ENCODE measurements at regions not wholly inside any gene's neighbourhood (a gene's known extent, or its start where the extent isn't known, plus 50 kb on each side); places are given as distances from the start of the nearest gene placed in this dataset.
A peak's percentile ranks its signal among the peaks of the same experiment; 100 is the strongest.

DNA sequence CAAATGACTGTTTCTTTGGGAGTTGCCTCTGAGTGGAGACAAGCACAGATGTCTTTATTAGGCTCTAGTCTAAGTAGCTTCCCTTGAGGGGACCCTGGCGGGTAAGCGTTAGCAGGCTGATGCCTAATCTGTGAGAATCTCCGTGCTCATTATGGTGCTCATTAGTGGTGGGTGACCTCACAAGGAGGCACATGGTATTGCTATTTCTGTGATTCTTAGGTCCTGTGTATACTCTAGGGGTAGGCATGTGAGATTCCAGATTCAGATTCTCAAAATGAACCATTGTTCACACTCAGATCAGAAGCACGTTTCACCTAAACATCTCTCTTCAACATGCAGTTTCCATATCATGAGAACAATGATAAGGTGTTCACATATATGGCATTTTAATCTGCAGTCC, 809.7 kb downstream of the NR2F2 start:
- ATAC-seq (replicated peaks in 6 of 8), result peak in 2 of 8 experiments; percentile 27 to 54
- in situ Hi-C loops (cut with MboI; ENCODE audit: low pct_unique_long_range_greater_than_20kb in 2 of 9, low sequenced_read_pairs in 9 of 9, unreplicated experiment in 9 of 9), result no loop called here
- Histone ChIP-seq H3K27ac (no peak overlapping the region), H3K4me3 (no peak overlapping the region), H3K4me1 (replicated peaks in 1 of 2) (no peaks in the 10 kb centered on the region)
- WGBS, 10 experiments, result 0 to 100% (median 47%) methylated on average over 1 to 4 of the region's 4 CpGs; no CpG with 5 or more reads in 2 of the 10 experiments

DNA sequence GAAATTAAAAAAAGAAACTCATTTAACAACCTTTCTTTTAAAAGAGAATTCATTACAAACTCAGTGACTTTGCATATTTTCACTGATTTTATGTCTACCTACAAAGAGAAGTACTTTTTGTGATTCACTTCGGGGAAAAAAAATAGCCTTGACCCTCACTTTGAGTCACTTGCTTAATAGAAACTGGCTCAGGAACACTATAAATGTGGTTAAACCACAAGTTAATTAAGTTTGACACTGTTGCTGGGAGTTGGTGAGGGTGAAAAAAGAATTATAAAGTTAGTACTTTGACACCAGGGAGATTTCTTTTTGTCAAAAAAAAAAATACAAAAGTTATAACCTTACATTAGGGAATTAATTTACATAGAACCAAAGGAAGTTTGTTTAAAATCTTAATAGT, 810.9 kb downstream of the NR2F2 start:
- ATAC-seq (replicated peaks in 6 of 8), result no peak
- H3K4me3 ChIP-seq, result no peak overlapping the region
- in situ Hi-C loops (cut with MboI; ENCODE audit: low pct_unique_long_range_greater_than_20kb in 2 of 9, low sequenced_read_pairs in 9 of 9, unreplicated experiment in 9 of 9), result no loop called here
- no peaks in the 10 kb centered on the region for H3K4me1 ChIP-seq (replicated peaks in 1 of 2)
- H3K27ac ChIP-seq, result no peak overlapping the region
- WGBS, 10 experiments, result 13 to 100% (median 86%) methylated on average over 1 of the region's 1 CpG; no CpG with 5 or more reads in 1 of the 10 experiments

DNA sequence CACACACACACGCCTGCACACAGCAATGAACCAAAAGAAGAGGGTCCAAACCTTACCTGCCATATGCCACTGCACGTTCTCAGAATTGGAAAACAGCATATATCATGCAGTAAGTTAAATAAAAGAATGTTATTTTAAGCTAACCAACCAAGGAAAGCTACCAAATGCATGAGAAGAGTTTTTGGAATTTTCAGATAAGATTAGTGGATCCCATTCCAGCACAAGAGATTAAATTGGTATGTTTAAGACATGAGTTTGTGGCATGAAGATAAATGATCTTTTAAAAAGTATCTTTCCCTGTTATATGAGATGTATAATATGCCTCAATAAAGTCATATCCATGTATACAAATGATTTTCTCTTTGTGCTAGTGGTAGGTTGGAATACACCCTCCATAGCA, 811.4 kb downstream of the NR2F2 start:
- Histone ChIP-seq H3K4me3 (no peak overlapping the region), H3K4me1 (replicated peaks in 1 of 2) (peaks cover 2 to 5% of the 10 kb centered on the region in 2 donors), H3K27ac (no peak overlapping the region)
- ATAC-seq (replicated peaks in 6 of 8), result no peak
- WGBS, 10 experiments, result 0 to 50% (median 23%) methylated on average over 1 to 2 of the region's 2 CpGs; no CpG with 5 or more reads in 2 of the 10 experiments
- in situ Hi-C loops (cut with MboI; ENCODE audit: low pct_unique_long_range_greater_than_20kb in 2 of 9, low sequenced_read_pairs in 9 of 9, unreplicated experiment in 9 of 9), result no loop called here

DNA sequence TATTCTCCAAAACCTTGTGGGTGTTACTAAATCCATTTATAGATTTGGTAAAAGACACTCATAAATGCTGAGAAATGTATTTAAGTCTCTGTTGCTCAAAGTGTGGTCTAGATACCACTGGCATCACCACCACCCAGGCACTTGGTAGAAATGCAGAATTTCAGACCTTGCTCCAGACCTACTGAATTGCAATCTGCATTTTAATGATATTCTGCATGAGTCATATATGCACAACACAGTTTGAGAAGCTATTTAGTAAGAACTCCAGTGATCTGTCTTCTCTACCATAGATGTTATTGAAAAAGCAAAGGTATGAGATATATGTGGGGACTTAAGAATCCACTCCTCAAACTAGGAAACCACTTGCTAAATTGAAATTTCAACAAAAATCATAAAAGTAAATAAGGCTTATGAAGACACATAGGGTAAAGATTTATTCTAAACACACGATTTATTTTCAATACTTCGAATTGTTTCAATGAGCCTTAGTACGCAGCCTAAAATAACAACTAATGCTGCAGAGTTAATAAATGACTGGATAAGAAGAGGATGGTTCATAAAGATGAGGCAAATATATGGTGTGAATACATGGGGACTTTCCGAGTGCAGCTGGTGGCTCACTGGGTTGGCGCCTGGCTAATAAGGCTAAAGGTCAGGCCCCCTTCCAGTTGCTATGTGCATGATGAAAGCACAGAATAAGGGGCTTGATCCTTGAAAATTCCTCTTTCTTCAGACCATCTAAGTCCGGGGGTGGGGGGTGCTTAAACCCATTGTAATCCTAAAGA, 813.3 kb downstream of the NR2F2 start:
- 17 to 89% (median 57%) methylated on average over 2 to 6 of the region's 6 CpGs; no CpG with 5 or more reads in 2 of the 10 experiments for WGBS, 10 experiments
- in situ Hi-C loops (cut with MboI; ENCODE audit: low pct_unique_long_range_greater_than_20kb in 2 of 9, low sequenced_read_pairs in 9 of 9, unreplicated experiment in 9 of 9), result no loop called here
- ATAC-seq (replicated peaks in 6 of 8), result peak in 4 of 8 experiments; percentile 53 to 94 (median 82)

DNA sequence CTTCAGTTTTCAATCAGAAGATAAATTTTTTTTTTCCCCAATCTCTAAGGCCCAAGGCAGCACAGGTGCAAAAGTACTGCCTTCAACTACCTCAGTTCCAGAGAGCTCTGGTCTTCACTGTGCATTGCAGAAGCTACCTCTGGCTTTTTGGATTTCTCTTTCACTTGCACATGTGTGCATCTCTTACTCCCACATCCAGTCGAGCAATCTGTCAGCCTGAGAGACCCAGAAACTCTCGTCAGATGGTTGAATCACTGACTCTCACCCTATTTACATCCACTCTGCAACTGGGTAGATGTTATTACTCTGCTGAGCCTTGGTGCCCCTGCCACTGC, 813.8 kb downstream of the NR2F2 start:
- in situ Hi-C loops (cut with MboI; ENCODE audit: low pct_unique_long_range_greater_than_20kb in 2 of 9, low sequenced_read_pairs in 9 of 9, unreplicated experiment in 9 of 9), result no loop called here
- no peak for ATAC-seq (replicated peaks in 6 of 8)
- no peak overlapping the region for H3K4me3 ChIP-seq
- 77 to 100% (median 80%) methylated on average over 1 to 2 of the region's 2 CpGs; no CpG with 5 or more reads in 7 of the 10 experiments for WGBS, 10 experiments
- peaks cover 13 to 23% of the 10 kb centered on the region in 2 donors for H3K4me1 ChIP-seq (replicated peaks in 1 of 2)
- H3K27ac ChIP-seq, result no peak overlapping the region

More for the DNA sequence above, 813.3 kb downstream of the NR2F2 start:
- Histone ChIP-seq H3K27ac (no peak overlapping the region), H3K4me3 (no peak overlapping the region), H3K4me1 (replicated peaks in 1 of 2) (peaks cover 13 to 21% of the 10 kb centered on the region in 2 donors)

DNA sequence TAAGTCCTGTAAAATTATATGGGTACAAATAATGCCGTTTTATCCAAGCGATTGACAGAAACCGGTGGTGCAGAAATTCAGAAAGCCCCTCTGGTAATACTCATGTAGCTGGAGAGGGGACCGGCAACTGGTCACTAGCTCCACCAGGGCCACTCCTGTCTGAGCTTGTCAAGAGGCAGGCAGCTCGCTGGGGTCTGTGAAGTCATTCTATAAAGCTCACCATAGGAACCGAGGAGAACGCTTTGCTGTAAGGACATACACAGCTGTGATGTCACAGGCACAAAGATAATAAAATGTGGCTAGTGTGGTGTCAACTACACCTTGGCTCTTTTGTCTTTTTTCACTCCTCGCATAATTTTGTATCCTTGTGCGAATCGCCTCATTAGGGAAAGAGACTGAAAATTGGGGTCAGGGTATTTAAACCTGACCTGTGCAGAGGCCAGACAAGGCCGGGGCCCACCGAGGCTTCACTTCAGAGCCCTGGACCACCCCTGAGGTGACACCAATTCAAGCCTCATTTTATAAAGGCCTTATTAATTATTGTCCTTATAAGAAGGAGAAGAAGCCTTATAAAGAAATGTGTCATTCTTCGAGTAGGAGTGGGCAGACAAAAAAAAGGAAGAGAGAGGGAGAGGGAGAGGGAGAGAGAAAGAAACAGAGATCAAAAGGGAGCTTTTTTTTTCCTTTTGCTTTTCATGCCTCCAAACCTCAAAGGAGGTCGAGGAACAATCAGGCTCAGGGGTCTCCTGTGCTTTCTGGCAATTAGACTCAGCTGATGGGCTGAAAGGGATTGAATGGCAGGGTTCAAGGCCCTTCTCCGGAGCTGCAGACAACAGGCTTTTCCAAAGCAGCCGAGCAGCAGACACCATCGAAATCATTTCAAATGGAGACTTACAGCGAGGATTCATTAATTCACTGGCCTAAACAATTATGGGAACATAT, 813.3 kb upstream of the ARRDC4 start:
- Histone ChIP-seq H3K27ac (peak overlapping the region in 1 of 2 donors; percentile 11), H3K4me1 (replicated peaks in 1 of 2) (peaks cover 13 to 23% of the 10 kb centered on the region in 2 donors), H3K4me3 (no peak overlapping the region)
- ATAC-seq (replicated peaks in 6 of 8), result peak in 5 of 8 experiments; percentile 95 to 99 (median 99)
- WGBS, 10 experiments, result 0 to 43% (median 17%) methylated on average over 2 to 15 of the region's 18 CpGs
- in situ Hi-C loops (cut with MboI; ENCODE audit: low pct_unique_long_range_greater_than_20kb in 2 of 9, low sequenced_read_pairs in 9 of 9, unreplicated experiment in 9 of 9), result no loop called here

DNA sequence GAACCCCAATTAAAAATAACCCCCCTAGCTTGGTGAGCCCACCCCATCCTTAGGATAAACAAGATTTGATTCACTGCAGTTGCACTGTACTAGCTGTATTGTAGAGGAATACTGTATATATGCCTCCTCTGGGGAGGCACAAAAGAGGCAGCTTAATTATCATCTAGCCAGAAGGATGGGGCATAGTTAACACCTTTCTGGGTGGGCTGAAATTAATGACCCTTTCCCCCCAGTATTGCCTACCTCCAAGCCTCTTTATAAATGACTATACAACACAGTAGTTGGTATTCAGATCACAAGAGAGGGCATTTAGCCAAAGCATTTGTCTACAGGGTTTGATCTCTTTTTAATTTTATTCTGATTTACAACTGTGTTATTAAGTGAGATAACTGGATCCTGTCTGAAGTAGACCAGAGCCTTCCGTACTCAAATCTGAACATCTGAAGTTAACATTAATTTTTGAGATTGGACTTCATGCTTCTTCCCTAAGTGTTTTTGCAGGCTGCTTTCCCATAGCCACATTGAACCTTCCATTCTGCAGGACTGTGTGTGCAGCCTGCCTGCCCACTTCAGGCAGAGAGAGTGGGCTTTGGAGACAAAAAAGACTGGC, 807.0 kb upstream of the ARRDC4 start:
- 0 to 100% (median 80%) methylated on average over 1 of the region's 1 CpG; no CpG with 5 or more reads in 3 of the 10 experiments for WGBS, 10 experiments
- peak in 2 of 8 experiments; percentile 23 to 50 for ATAC-seq (replicated peaks in 6 of 8)
- Histone ChIP-seq H3K4me3 (no peak overlapping the region), H3K27ac (no peak overlapping the region), H3K4me1 (replicated peaks in 1 of 2) (peaks cover 2 to 12% of the 10 kb centered on the region in 2 donors)
- in situ Hi-C loops (cut with MboI; ENCODE audit: low pct_unique_long_range_greater_than_20kb in 2 of 9, low sequenced_read_pairs in 9 of 9, unreplicated experiment in 9 of 9), result no loop called here

DNA sequence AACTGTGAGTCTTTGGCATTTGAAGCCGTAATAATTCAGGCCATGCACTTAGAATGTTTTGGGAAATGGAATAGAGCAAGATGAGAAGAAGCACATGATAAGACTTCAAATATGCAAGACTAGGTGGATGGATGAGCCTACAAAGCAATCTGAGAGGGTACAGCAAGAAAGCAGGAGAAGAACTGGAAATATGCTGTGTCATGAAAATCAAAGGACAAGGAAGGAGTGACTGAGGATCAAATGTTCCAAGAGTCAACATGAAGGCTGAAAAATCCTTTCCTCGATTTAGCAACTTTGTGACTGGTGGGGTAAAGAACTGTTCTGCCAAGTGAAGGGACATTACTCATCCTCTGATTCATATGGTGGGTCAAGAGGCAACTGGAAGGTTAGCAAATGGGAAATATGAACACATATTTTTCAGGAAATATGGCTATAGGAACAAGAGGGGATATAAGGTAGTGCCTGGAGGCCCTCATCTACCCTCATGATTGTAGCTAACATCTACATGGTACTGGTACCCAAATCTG, 803.7 kb upstream of the ARRDC4 start:
- no peak for ATAC-seq (replicated peaks in 6 of 8)
- 0 to 100% (median 73%) methylated on average over 1 to 2 of the region's 2 CpGs; no CpG with 5 or more reads in 2 of the 10 experiments for WGBS, 10 experiments
- Histone ChIP-seq H3K27ac (no peak overlapping the region), H3K4me3 (no peak overlapping the region), H3K4me1 (replicated peaks in 1 of 2) (peaks cover 0 to 8% of the 10 kb centered on the region in 2 donors)
- in situ Hi-C loops (cut with MboI; ENCODE audit: low pct_unique_long_range_greater_than_20kb in 2 of 9, low sequenced_read_pairs in 9 of 9, unreplicated experiment in 9 of 9), result no loop called here

DNA sequence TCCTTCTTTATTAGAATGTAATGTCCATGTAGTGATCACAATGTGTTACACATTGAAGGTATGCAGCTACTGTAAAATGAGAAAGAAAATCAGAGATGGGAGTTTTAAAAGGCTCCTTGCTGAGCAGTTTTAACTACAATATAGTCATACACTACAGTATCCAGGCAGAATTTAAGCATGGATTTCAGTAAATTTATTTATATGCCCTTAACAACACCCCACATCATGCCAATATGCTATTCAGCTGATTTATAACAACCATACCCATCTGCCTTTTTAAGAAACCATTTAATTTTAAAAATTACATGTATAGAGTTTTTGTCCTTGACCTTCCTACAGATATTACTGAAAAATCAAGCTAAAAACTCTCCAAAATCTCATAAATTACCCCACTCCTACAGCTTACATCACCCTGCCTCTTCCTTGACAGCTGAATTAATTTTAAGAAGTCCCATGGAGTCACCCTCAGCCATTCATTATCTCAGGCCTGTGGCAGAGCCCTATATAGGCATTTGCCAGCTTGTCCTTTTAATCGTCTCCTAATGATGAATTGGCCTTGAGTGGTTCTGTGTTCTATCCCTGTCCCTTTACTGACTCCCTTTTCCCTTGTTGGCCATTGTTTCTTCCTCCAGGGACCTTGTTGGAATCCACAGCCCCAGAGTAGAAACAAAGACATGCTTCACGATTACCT, 797.6 kb upstream of the ARRDC4 start:
- in situ Hi-C loops (cut with MboI; ENCODE audit: low pct_unique_long_range_greater_than_20kb in 2 of 9, low sequenced_read_pairs in 9 of 9, unreplicated experiment in 9 of 9), result no loop called here
- peak in 5 of 8 experiments; percentile 95 to 99 (median 98) for ATAC-seq (replicated peaks in 6 of 8)
- Histone ChIP-seq H3K4me1 (replicated peaks in 1 of 2) (peaks cover 19 to 29% of the 10 kb centered on the region in 2 donors), H3K4me3 (no peak overlapping the region), H3K27ac (peak overlapping the region in 1 of 2 donors; percentile 49)
- 0 to 48% (median 20%) methylated on average over 1 to 2 of the region's 2 CpGs; no CpG with 5 or more reads in 2 of the 10 experiments for WGBS, 10 experiments

DNA sequence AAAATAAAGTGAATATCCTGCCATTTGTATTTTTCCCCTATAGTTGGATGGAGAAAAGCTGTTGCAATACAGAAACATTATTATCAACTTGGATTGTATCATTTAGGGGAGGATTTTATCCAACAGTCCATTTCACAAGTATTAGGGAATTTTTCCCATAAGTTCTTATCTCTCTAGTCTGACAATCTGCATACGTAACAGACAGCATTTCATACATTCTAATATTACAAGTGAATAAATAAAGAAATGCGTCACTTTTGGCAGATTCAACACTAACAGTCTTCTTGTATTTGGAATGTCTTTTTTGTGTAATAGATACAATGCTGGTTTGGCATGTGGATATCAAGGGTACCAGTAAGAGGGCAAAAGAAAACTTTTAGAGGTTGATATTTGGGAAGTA, 795.3 kb upstream of the ARRDC4 start:
- peaks cover 34 to 51% of the 10 kb centered on the region in 2 donors for H3K4me1 ChIP-seq (replicated peaks in 1 of 2)
- H3K27ac ChIP-seq, result no peak overlapping the region
- in situ Hi-C loops (cut with MboI; ENCODE audit: low pct_unique_long_range_greater_than_20kb in 2 of 9, low sequenced_read_pairs in 9 of 9, unreplicated experiment in 9 of 9), result no loop called here
- no peak for ATAC-seq (replicated peaks in 6 of 8)
- H3K4me3 ChIP-seq, result no peak overlapping the region
- WGBS, 10 experiments, result 0 to 100% (median 89%) methylated on average over 1 to 2 of the region's 2 CpGs; no CpG with 5 or more reads in 2 of the 10 experiments

DNA sequence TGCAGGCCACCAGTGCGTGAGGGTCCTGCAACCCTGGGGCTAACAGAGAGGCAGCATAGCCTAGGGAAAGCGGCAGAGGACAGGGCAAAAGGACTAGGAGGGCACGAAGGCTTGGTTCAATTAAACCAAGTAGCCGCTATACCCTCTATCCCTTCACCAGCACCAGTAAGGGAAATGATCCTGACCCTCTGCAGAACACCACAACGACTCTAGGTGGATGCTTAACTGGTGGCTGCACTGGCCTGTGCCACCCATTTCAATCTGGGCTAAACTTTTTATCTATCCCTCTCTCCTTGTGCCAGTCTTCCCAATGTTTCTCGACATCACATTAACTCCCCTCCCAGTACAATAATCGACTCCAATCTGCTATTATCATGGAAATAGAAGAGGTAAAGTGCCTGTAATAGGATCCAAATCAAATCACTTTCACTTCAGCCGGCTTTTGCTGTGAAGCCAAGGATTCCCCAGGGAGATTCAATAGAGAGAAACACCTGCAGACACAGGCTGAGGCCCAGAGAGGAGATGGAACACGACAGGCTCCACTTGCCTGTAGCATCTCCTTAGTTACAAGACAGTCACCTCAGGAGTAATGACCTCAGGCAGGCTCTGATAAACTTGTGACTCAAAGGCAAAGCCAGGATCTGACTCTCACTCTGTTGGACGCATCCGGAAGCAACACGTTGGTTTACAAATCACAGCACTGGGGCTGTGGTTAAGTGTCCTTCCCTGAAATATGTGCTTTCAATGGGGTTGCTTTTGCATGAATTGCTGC, 791.6 kb upstream of the ARRDC4 start:
- in situ Hi-C loops (cut with MboI; ENCODE audit: low pct_unique_long_range_greater_than_20kb in 2 of 9, low sequenced_read_pairs in 9 of 9, unreplicated experiment in 9 of 9), result no loop called here
- WGBS, 10 experiments, result 0 to 100% (median 51%) methylated on average over 2 to 11 of the region's 12 CpGs; no CpG with 5 or more reads in 2 of the 10 experiments
- ATAC-seq (replicated peaks in 6 of 8), result peak in 5 of 8 experiments; percentile 93 to 99 (median 98)
- peaks cover 19 to 44% of the 10 kb centered on the region in 2 donors for H3K4me1 ChIP-seq (replicated peaks in 1 of 2)
- H3K4me3 ChIP-seq, result no peak overlapping the region
- H3K27ac ChIP-seq, result no peak overlapping the region

All from motor neuron (in vitro differentiated cells).